ENCODE measurements at regions not wholly inside any gene's neighbourhood (a gene's known extent, or its start where the extent isn't known, plus 50 kb on each side); places are given as distances from the start of the nearest gene placed in this dataset.

DNA sequence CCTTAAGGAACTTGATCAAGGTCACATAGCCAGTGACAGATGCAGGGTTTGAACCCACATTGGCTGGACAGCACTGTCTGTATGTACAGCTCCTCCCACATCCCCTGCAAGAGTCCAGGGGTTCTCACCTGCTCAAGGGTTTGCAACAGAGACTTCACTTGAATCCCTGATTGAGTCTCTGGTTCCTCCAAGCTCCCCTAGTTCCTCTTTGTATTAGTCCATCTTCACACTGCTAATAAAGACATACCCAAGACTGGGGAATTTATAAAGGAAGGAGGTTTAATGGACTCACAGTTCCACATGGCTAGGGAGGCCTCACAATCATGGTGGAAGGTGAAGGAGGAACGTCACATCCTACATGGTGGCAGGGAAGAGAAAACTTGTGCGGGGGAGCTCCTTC lies 72.8 kb upstream of the CLDN10 start:
- no peak for DNase-seq (ENCODE audit: low read depth)
- TF ChIP-seq, protein P1, sequence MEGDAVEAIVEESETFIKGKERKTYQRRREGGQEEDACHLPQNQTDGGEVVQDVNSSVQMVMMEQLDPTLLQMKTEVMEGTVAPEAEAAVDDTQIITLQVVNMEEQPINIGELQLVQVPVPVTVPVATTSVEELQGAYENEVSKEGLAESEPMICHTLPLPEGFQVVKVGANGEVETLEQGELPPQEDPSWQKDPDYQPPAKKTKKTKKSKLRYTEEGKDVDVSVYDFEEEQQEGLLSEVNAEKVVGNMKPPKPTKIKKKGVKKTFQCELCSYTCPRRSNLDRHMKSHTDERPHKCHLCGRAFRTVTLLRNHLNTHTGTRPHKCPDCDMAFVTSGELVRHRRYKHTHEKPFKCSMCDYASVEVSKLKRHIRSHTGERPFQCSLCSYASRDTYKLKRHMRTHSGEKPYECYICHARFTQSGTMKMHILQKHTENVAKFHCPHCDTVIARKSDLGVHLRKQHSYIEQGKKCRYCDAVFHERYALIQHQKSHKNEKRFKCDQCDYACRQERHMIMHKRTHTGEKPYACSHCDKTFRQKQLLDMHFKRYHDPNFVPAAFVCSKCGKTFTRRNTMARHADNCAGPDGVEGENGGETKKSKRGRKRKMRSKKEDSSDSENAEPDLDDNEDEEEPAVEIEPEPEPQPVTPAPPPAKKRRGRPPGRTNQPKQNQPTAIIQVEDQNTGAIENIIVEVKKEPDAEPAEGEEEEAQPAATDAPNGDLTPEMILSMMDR (IDR thresholded peaks at IDR 0.05; ENCODE audit: low read length, missing control alignments) = no peak
- H3K4me3 ChIP-seq (replicated peaks; ENCODE audit: low read depth, low read length) = no peak overlapping the region

- H3K4me3 ChIP-seq (replicated peaks; ENCODE audit: low read depth, low read length) = no peak overlapping the region
- TF ChIP-seq, protein P1 (IDR thresholded peaks at IDR 0.05; ENCODE audit: low read length, missing control alignments) = no peak
- peak; percentile 36 for DNase-seq (ENCODE audit: low read depth)
These were observed 72.4 kb upstream of the CLDN10 start for GRCh38 chr13:95480131-95480545.

- TF ChIP-seq, protein P1 (IDR thresholded peaks at IDR 0.05; ENCODE audit: low read length, missing control alignments) = no peak
- peak; percentile 41 for DNase-seq (ENCODE audit: low read depth)
- no peak overlapping the region for H3K4me3 ChIP-seq (replicated peaks; ENCODE audit: low read depth, low read length)
These were observed 71.4 kb upstream of the CLDN10 start for GRCh38 chr13:95480791-95481780.

DNA sequence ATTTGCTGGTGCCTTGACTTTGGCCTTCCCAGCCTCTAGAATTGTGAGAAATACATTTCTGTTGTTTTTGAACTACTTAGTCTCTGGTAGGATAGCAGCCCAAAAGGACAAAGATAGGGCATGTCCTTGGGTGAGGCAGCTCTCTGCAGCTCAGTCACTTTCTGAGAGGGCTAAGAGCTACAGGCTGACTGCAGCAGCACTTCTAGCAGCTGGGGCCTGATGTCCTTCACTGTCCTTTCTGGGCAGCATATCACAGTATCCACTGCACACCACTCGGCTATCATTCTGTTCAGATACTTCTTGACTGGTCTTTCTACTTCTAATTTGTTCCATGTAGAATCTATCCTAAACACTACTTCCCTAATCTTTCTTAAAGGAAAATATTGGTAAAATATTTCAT lies 68.5 kb upstream of the CLDN10 start:
- TF ChIP-seq, protein P1 (IDR thresholded peaks at IDR 0.05; ENCODE audit: low read length, missing control alignments) = no peak
- no peak for DNase-seq (ENCODE audit: low read depth)
- no peak overlapping the region for H3K4me3 ChIP-seq (replicated peaks; ENCODE audit: low read depth, low read length)

- DNase-seq (ENCODE audit: low read depth) = peak; percentile 54
- H3K4me3 ChIP-seq (replicated peaks; ENCODE audit: low read depth, low read length) = no peak overlapping the region
- TF ChIP-seq, protein P1 (IDR thresholded peaks at IDR 0.05; ENCODE audit: low read length, missing control alignments) = no peak
These were observed 67.4 kb upstream of the CLDN10 start for GRCh38 chr13:95485045-95485517.

GRCh38 chr13:95485518-95486144 lies 66.9 kb upstream of the CLDN10 start:
- H3K4me3 ChIP-seq (replicated peaks; ENCODE audit: low read depth, low read length) = no peak overlapping the region
- peak; percentile 46 for DNase-seq (ENCODE audit: low read depth)
- TF ChIP-seq, protein P1 (IDR thresholded peaks at IDR 0.05; ENCODE audit: low read length, missing control alignments) = no peak

Measured in fibroblast of pulmonary artery (primary cell).